ENCODE measurements at regions not wholly inside any gene's neighbourhood (a gene's known extent, or its start where the extent isn't known, plus 50 kb on each side); places are given as distances from the start of the nearest gene placed in this dataset.

DNA sequence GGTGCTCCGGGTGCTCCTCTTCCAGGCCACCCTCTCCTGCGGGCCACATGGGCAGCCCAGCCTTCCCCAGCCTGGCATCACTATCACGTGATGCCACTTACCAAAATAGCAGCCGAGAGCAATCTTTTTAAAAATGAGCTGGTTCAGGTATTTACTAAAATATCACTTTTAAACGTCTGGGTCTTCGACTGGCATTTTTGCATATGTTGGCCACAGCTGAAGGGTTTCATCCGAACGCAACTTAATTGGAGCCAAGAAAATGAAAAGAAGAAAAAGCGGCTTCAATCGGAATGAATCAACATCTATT is 94.6 kb upstream of the ANO1 start:
- peak in 1 of 10 donors; percentile 42 for DNase-seq
- intact Hi-C loops (cut with DNase I) = no loop called here

DNA sequence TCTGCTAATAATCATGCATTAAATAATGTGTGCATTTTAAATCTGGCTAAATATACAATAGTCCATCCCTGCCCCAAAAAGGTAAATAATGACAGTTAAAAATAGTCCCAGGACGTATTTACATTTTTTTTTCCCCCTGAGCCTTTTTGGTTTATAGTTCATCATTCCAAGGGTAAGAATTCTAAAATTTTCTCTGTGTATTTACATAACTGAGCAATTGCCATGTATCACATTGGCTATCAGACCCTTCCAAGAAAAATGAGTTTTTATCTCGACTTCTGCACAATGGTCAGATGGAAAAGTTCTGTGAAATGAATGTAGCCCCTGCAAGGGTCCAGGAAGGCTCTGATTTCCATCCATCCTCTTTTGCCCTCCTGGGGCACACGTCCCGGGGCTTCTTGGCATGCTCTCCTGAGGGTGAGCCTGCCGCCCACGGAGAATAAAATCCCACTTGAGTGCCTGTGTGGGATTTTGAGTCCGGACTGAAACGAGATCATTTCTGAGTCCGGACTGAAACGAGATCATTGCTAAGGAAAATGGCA is 94.1 kb upstream of the ANO1 start:
- intact Hi-C loops (cut with DNase I) = no loop called here
- DNase-seq = peak in 1 of 10 donors; percentile 49

DNA sequence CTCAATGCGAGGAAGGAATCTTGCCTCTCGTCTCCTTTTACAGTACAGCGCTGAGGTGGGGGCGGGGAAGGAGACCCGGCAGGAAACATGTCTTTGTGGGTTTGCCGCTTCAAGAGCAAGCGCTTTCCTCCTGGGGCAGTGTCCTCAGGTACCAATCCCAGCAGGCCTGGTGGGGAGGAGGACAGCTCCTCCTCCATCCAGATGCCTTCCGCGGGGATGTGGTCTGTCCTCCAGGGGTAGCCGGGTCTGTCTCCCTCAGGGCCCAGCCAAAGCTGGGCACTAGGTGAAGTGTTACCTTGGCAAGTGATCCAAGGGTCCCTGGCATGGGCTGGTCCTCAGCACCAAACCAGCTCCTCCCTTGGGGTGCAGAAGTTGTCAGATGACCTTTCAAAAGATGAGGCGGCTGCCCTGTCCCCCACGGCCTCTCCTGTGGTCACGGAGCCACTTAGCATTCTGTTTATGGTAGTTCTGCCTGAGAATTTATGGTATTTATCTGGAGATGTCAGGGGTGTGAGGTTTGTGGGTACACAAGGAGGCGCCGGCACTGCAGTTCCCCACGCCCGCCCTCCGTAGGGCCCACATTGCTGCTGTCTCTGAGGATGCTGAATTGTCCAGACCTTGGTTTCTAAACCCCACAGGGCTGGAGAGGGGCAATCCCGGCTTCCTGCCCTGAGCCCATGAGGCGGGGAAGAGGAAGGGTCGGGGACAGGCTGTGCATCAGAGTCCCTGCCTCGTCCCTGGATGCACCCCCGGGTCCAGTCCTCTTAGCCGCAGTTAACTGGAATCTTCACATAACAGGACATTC is 93.5 kb upstream of the ANO1 start:
- peak in 2 of 10 donors; percentile 48 to 70 for DNase-seq
- intact Hi-C loops (cut with DNase I) = no loop called here

DNA sequence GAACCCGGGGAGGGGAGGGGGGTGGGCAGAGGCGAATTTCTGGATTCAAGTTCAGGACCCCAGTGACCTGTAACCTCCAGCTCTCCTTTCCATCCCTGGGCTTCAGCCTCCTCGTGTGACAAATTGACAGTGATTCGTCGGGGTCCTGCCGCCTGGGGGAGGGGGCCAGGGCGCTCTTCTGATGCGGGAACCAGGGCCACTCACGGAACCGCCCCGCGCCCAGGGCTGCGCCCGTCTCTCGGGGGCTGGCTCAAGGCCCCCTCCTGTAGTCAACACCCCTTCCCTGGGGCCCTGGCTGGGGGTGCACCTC is 92.8 kb upstream of the ANO1 start:
- DNase-seq = peak in 1 of 10 donors; percentile 71
- intact Hi-C loops (cut with DNase I) = no loop called here

DNA sequence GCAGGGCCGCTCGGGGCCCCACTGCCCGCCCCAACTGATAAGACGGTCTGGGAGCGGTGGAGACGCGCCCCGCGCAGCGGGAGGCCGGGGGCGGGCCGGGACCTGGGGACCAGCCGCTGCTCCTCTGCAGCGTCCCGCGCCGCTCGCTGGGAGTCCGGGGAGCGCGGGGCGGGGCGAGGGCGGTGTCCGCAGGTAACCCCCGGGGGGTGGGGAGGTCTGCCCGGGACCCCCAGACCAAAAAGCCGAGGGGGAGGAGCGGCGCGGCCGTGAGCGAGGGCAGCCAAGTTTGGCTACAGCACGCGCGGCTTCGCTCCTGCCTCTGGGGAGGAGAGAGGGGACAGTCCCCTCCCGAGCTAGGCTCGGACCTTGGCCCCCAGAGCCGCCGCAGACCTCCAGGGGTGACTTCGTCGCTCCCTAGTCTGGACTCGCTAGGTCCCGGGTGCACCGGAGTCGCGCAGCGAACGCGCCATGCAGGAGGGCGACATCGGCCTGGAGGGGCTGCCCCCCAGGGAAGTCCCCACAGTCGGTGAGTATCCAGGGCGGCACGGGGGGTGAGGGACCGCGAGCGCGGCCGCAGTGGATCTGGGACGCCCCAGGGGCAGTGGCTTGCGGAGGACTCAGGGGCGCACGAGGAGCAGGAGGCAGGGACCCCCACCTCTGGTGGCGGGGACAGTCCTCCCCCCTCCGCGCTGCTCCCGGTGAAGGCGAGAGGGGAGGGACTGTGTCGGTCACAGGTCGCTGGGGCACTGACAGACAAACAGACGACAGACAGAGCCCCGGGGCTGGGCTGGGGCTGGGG is 92.3 kb upstream of the ANO1 start:
- DNase-seq = peak in 2 of 10 donors; percentile 50 to 61
- intact Hi-C loops (cut with DNase I) = no loop called here

DNA sequence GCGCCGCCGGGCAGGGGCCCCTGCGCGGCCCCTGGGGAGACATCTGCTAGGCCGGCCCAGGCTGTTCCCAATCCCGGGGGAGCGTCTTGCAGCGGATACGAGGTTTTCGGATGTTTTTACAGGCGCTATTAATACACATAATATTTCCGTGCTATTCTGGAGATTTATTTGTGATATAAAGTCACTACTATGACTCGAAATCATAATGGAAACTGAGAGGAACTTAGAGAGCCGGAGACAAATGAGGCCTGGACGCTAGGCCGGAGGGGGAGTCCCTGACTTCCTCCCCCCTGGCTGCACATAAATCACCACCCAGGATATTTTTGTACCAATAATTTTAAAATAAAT is 91.7 kb upstream of the ANO1 start:
- intact Hi-C loops (cut with DNase I) = no loop called here
- DNase-seq = no peak

DNA sequence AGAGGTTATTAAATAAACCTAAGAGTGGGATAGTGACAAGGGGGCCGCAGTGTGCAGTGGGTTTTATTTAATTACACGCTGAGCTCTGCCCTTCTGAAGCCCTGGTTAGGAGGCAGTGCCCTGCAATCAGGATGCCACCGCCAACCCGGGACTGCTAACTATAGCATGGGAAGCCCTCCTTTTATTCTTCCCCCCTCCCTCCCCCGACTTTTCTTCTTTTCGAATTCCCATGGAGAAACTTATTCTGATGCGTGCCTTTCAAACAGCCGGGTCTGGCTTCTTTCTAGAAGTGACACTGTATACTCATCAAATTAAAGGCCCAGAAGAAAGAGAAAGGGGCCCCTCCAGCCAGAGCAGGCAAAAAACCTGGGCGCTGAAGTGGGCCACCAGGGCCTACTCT is 91.3 kb upstream of the ANO1 start:
- intact Hi-C loops (cut with DNase I) = no loop called here
- DNase-seq = peak in 2 of 10 donors; percentile 44

DNA sequence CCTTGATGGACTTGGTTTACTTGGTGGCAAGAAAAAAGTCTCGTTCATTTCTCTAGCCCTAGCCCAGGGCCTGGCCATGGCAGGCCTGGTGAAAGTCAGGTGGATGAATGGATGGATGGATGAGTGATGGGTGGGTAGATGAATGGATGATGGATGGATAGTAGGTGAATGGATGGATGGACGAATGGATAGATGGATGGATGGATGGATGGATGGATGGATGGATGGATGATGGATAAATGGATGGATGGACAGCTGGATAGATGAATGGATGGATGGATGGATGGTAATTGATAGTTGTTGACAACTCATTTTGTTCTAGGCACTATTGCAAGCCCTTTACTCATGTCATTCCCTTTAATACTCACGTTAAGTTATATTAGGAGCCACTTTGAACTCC is 86.1 kb upstream of the ANO1 start:
- no peak for DNase-seq
- intact Hi-C loops (cut with DNase I) = no loop called here

DNA sequence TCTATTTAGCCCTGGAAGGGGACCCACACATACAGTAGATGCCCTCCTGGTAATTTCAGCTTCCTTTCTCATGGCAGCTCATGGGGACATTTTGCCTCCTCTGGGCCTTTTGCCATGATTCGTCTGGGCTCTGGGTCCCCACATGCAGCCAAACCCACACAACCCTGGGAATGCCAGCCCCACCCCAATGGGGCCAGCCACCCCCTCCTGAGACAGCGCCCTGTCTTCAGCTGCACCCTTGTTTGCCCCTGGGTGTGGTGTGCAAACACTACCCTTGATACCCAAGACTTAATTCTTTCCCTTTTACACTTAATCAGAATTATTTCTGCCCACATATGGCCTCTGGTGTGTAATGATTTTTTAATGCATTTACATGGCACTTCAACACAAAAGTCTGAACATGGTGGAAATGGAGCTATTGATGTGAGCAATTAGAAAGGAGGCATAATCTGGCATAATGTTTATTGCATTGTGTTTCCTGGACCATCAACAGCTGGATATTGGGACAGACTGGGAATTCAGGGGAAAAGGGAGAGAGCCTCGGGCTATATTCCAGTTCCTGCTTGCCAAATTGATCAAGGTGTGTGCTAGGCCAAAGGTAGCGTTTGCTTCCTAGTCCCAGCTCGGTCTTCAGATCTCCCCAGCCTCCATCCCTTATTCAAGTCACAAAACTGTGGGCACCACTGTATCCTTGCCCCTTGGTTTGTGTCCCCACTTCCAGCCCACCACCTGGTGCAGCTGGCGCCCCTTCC is 85.0 kb upstream of the ANO1 start:
- intact Hi-C loops (cut with DNase I) = no loop called here
- peak in 1 of 10 donors; percentile 47 for DNase-seq

DNA sequence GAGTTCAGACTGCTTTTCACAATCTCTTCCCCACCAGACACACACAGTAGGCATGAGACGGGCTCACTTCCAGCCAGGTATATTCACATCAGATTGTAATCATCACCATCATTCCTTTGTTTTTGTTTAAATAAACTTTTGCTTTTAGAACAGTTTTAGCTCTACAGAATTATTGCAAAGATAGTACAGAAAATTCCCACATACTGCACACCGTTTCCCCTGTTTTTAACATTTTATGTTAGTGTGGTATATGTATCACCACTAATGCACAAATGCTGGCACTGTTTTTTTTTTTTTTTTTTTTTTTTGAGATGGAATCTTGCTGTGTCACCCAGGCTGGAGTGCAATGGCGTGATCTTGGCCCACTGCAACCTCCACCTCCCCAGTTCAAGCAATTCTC is 83.3 kb upstream of the ANO1 start:
- intact Hi-C loops (cut with DNase I) = no loop called here
- DNase-seq = no peak

DNA sequence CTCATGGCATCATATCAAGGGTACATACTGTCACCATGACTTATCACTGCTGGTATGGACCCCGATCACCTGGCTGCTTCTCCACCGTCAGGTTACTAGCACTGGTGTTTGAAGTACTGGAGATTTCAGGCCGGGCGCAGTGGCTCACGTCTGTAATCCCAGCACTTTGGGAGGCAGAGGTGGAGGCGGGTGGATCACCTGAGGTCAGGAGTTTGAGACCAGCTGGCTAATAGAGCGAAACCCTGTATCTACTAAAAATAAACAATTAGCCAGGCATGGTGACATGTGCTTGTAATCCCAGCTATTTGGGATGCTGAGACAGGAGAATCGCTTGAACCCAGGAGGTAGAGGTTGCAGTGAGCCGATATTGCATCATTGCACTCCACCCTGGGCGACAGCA is 82.4 kb upstream of the ANO1 start:
- peak in 1 of 10 donors; percentile 46 for DNase-seq
- intact Hi-C loops (cut with DNase I) = no loop called here

DNA sequence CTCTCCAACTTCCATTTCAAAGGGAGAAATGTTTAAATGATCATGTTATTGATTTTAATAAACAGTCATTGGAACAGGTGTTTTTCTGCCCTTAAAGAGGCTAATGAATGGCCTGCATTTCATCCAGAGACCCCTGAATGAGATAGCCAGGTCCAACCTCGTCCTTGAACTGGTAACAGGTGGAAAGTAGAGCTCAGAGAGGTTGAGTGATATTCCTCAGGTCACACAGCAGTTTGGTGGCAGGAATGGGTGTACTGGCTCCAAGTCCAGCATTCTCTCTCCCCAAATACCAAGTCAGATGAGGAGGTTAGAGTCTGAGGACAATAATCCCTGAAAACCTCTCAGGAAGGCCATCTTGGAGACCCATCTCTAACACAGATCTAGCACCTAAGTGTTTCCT is 81.7 kb upstream of the ANO1 start:
- DNase-seq = no peak
- intact Hi-C loops (cut with DNase I) = no loop called here

DNA sequence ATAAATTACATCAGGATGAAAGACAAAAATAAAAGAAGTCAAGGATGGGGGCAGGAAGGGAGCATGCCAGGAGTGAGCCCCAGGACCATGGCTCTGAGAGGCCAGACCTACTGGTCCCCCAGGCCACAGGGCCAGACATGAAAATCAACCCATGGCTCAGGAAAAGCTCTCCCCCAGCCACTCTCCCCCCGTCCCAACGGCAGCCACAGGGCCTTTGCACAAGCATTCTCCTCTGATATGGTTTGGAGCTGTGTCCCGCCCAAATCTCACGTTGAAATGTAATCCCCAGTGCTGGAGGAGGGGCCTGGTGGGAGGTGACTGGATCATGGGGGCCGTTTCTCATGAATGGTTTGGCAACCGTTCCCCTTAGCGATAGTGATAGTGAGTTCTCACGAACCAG is 80.8 kb upstream of the ANO1 start:
- peak in 1 of 10 donors; percentile 19 for DNase-seq
- intact Hi-C loops (cut with DNase I) = no loop called here

DNA sequence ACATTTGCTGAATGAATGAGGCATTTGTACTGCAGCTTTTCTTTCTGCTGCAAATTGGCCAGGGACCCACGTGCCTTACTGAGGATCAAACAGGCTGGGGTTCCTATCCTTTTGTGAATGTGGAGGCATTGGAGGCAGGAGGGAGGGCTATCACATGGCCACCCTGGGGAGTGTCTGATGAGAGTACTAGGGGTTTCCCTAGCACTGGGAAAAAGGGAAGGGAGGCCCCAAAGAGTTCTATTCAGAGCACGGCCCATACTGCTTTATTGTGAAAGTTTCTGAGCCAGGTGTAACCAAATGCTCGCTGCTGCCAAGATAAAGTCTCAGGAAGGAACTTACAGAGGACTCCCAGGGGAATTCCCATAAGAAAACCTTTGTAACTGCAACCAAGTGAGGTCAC is 78.4 kb upstream of the ANO1 start:
- intact Hi-C loops (cut with DNase I) = no loop called here
- DNase-seq = no peak

DNA sequence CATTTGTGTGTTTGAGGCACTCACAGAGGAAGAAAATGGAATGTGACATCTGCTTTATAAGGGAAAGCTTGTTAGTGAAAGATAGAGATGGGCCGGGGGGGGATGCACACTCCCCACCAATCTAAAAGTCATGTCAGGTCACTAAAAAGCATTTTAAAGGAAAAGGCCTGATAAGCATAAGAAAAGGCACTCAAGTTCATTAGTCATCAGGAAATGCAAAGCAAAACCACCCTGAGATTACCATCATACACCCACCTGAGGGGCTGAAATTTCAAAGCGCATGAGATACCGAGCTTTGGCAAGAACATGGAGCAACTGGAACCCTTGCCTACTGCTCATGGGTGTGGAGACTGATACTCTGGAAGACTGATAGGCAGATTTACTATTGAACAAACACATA is 77.9 kb upstream of the ANO1 start:
- intact Hi-C loops (cut with DNase I) = no loop called here
- DNase-seq = no peak

DNA sequence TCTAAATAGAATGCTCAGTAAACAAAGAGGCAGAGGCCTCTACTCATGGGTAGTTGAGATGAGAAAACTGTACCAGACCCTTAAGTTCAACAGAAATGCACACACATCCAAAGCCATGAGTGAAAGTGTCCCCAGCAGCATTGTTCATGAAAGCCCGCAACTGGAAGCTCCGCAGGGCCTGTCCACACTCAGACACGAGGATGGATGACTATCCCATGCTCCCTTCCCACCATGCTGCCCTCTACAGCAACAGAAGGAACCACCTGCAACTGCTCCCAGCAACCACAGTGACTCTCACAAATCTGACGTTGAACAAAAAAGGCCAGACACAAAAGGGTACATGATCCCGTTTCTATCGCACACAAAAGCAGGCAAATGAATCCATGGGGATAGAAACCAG is 76.9 kb upstream of the ANO1 start:
- peak in 1 of 10 donors; percentile 21 for DNase-seq
- intact Hi-C loops (cut with DNase I) = no loop called here

DNA sequence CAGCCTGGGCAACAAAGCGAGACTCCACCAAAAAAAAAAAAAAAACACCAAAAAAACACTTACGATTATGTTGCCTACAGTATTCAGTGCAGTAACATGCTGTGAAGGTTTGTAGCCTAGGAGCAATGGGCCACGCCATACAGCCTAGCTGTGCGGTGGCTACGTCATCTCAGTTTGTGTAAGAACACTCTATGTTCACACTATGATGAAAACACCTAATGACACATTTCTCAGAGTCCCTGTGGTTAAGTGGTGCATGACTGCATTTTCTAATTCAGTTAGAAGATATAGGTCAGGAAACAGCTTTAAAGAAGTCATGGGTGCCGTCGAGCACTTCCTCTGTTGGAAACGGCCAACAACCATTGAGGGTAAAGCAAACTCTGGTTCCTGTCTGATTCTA is 75.7 kb upstream of the ANO1 start:
- DNase-seq = no peak
- intact Hi-C loops (cut with DNase I) = no loop called here

DNA sequence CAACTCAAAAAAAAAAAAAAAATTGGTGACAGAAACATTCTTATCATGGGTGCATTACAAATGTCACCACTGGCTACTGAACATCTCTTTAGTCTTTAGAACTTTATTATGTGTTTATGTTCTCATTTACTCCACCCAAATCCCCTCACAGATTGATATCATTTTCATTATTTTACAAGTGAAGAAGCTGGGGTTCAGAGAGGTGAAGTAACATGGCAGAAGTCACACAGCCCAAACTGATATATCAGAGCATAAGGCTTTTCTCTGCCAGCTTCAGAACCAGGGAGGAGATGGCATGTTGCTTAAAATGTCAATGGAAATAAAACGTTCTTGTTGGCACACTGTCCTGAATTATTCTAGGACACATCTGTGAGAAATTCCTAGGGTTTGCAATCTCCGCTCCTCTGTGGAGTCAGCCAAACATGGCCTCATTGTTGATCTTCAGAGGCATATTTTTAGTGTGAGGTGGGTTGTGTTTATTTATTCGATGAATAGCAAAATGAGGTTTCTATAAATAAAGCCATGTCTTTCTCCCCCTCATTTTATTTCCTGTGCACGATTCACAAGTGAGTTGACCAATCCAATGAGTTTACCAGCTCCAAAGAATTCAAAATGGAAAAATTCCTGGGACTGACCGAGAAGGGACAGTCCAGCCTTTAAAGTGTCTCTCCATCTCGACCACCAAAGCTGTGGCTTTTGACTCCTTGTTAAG is 72.9 kb upstream of the ANO1 start:
- DNase-seq = peak in 1 of 10 donors; percentile 18
- intact Hi-C loops (cut with DNase I) = no loop called here

DNA sequence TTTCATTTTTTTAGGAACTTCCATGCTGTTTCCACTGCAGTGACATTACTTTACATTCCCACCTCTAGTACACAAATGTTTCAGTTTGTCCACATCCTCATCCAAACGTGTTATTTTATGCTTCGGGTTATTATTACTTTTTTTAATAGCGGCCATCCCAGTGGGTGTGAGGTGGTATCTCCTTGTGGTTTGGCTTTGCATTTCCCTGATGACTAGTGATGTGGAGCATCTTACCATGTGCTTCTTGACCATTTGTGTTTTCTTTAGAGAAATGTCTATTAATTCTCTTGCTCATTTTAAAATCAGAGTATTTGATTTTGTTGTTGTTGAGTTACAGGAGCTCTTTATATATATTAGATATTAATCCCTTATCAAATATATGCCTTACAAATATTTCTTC is 70.3 kb upstream of the ANO1 start:
- intact Hi-C loops (cut with DNase I) = no loop called here

DNA sequence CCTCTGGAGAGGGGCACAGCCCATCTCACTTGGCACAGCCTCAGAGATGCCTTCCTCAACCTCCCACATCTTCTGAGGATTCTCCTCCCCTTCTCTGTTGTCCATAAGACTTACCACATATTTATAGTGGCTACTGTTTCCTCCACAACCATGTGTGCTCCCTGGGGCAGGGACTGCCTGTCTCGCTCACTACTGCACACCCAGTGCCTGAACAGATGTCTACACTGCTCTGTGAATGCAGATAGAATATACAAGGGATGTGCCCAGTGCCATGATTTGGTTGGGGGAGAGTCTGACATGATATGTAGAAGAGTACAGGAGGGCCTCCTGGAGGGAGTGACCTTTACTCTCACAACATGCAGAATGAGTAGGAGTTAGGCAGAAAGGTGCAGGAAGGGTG is 67.3 kb upstream of the ANO1 start:
- DNase-seq = peak in 1 of 10 donors; percentile 12
- intact Hi-C loops (cut with DNase I) = no loop called here

More for the DNA sequence above, 70.3 kb upstream of the ANO1 start:
- no peak for DNase-seq

All from posterior cingulate gyrus (tissue), 11 donors.